GM18951 (cell line): ENCODE measurements at regions not wholly inside any gene's neighbourhood (a gene's known extent, or its start where the extent isn't known, plus 50 kb on each side); places are given as distances from the start of the nearest gene placed in this dataset.

ENCODE experiments used
- POLR2A ChIP-seq: IDR thresholded peaks from 4 replicates; pipeline ENCODE4 v1.6.1; 2011; ENCODE audit warnings: mild to moderate bottlenecking; ENCODE audit not compliant: insufficient read length, insufficient read depth; ENCODE audit errors: extremely low read depth
- in situ Hi-C: fragments of 300-500 bp; cut with MboI; formaldehyde crosslinking; loops from one replicate; pipeline ENCODE4 v1.12.0; 2022; ENCODE audit warnings: low sequenced_read_pairs, mixed read lengths, inconsistent platforms; ENCODE audit not compliant: unreplicated experiment

DNA sequence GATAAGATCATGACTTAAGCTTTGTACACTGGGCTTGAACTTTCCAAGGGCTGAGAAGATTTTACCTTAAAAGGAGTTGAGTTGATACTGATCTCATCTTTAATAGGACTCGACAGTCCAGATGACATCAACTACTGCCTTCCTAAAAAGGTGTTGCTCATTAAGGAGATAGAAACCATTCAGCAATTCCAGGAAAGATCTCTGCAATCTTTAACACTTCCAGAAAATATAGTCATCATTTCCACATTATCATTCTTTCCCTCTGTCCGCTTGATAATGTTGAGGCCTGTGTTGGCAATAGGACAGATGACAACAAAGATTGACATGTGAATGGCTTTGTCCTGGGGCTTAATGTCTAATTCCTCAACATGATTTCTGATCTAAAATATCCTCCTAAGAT is 145.4 kb upstream of the C1orf21 start:
- in situ Hi-C loops = no loop called here

DNA sequence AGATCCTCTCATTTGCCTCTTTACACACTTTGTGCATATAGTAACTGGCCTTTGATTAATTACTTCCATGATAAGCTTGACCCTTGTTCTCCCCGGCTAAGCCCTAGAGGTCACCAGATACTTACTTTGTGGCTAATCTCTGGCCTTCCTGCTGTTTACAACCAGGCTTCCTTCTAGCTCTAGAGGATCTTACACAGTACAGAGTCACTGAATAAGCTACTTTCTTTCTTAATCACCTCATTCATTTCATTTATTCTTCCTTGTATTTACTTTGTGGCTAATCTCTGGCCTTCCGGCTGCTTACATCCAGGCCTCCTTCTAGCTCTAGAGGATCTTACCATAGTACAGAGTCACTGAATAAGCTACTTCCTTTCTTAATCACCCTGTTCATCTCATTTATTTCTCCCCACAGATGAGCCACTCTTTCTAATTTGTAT is 144.3 kb upstream of the C1orf21 start:
- no peak for TF ChIP-seq POLR2A
- in situ Hi-C loops = no loop called here

More for the DNA sequence above, 145.4 kb upstream of the C1orf21 start:
- TF ChIP-seq POLR2A = no peak

DNA sequence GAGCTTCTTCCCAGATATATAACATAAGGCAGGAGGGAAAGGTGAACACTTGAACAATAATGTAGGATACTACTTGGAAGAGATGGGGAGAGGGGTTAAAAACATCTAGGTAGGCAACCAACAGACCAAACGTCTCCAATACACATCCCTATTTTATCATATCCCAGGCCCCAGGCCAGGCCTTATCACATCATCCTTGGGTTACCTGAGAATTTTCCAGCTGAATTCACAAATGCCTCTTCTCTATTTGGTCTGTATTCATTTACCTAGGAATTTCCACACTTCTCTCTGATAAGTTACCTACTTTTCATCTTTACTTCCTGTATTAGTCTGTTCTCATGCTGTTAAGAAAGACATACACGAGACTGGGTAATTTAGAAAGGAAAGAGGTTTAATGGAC is 141.9 kb upstream of the C1orf21 start:
- in situ Hi-C loops = no loop called here
- no peak for TF ChIP-seq POLR2A

DNA sequence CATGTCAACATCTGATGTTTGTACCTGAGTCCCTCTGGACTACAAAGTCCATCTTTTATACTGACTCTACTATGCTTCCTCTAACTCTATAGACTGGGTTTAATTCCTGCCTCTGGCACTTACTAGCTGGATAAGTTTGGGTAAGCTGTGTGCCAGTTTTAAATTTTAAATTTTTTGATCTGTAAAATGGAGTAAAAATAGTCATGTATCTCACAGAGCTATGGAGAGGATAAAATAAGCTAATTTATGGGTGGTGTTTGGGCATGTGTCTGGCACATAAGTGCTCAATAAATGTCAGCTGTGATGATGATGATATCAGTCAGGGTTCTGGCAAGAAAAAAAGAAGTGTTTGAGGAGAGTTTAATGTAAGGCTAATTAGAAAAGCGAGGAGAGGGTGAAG is 139.2 kb upstream of the C1orf21 start:
- in situ Hi-C loops = no loop called here
- no peak for TF ChIP-seq POLR2A

DNA sequence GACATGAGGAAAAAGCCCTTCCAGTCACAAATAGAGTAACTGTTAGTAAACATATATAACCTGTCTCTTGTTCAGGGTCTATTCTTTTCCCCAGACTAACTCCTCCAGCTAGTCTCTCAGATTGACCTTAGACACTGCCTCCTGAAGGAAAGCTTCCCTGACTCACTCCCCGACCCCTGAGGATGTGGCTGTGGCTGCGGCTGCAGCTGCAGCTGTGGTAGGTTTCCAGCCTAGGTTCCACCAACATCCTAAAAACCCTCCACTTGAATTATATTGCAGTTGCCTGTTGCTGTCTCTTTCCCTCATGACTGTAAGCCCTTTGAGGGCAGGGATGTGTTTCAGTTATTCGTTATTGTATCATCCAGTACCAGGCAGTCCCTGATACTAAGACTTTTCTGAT is 132.9 kb upstream of the C1orf21 start:
- no peak for TF ChIP-seq POLR2A
- in situ Hi-C loops = no loop called here

DNA sequence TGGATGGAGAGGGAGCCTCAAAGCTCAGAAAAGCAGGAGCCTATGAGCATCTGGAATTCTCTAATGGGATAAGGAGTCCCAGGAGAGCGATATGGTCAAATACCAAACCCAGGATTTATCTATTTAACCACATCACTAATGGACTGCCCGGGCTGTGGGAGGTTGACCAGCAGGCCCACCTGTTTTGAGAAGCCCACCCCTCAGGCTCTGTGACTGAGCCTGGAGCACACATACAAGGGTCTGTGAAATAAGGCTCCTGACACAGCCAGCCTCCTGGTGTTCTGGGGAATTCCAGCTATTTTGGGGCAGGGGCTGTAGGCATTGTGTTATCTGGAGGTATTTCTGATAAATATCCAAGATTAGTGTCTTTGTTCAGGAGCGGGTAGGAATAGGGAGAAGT is 132.0 kb upstream of the C1orf21 start:
- in situ Hi-C loops = no loop called here
- no peak for TF ChIP-seq POLR2A

DNA sequence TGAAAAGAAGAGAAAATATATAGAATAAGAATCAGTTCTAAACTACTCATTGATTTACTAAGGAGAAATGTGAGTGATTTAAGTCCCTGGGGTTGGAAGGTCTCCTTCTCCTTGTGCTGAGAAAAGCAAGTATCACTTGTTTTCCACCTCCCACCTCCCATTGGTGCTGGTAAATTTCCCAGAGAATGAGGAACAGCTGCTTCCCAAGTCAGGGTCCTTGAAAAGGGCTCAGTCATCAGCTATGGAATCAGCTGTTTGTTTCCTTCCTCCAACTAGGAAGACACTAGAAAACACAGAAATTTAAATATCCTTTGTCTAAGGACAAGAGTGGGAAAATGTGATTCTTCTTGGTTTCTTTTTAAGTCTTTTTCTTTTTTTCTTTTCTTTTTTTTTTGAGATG is 131.3 kb upstream of the C1orf21 start:
- no peak for TF ChIP-seq POLR2A
- in situ Hi-C loops = no loop called here

DNA sequence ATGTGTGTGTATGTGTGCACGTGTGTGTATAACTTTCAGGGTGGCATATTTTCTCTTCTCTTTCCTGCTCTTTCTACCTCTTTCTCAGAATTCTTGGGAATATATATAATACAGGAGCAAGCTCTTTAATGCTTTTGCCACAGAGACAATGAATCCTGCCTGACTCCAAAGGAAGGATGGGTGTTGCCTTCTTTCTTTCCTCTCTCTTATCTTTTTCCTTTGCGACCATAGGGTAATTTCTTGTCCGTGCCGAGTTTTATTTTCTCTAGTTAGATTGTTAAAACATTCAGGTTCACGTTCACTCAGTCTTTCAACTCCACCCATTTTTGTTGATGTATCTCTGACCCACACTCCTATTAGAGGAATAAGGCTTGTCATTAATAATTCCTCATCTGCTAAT is 129.0 kb upstream of the C1orf21 start:
- no peak for TF ChIP-seq POLR2A
- in situ Hi-C loops = no loop called here

DNA sequence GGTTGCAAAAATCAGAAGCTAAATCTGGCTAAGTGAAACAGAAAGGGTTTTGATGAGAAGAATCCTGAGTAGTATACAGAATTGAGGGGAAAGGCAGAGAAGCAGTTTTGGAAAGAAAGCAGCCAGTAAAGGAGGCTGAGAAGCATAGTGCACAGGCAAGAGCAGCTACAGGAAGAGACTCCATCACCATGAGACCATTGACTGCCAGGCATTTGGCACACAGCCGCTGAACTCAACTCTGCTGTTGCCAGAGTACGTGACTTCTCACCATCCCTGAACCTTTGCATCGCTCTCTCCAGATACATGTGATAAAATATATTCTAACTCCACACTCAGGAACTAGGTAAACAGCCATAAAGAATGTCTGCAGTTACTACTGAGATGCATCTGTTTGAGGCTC is 128.3 kb upstream of the C1orf21 start:
- no peak for TF ChIP-seq POLR2A
- in situ Hi-C loops = no loop called here

DNA sequence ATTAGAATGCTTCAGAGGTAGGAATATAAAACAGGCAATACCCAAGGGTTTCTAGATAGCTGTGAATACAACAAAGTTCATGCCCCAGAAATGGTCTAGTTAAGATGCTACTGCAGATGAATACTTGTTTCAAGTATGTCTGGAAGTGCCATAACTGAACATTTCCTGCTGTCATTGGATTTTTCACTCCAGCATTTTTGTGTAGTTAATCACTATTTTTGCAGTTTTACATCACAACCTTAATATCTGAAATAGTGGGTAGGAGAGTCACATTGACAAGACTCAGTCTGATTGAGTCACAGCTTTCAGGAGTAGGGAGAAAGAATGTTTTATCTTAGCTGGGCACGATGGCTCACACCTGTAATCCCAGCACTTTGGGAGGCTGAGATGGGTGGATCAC is 126.4 kb upstream of the C1orf21 start:
- TF ChIP-seq POLR2A = no peak

DNA sequence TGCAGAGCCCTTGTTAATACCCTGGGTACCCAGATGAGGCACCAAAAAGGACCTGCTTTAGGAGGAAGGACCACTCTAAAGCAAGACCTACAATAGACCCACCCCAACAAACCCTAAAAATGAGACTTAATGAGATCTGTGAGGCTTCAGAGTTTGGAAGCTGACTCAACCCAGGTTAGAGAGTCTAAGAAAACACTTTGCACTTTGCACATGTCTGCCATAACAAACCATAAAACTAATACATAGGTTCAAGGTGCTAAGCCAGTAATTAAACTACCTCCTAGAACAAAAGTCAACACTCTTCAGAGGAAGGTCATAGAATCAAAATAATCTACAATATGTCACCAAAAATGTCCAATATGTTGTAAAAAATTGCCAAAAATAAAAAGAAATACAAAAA is 124.7 kb upstream of the C1orf21 start:
- in situ Hi-C loops = no loop called here
- no peak for TF ChIP-seq POLR2A

More for the DNA sequence above, 126.4 kb upstream of the C1orf21 start:
- in situ Hi-C loops = no loop called here

DNA sequence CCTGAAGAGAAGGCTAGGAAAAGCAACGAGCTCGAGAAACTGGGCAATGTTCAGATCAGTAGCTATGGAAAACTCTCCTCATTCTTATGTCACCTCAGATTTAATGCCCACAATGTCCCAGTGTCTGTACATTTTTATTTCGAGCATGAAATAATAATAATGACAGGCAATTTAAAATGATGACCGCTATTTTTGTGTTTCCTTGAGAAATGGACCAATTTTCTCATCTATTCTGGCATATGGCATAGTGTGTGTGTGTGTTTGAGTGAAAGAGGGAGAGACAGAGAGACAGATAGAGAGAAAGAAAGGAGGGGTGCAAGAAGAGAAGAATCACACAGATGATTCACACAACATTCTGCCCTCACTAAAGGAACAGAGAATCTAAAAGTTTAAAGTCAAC is 119.1 kb upstream of the C1orf21 start:
- in situ Hi-C loops = no loop called here
- no peak for TF ChIP-seq POLR2A

DNA sequence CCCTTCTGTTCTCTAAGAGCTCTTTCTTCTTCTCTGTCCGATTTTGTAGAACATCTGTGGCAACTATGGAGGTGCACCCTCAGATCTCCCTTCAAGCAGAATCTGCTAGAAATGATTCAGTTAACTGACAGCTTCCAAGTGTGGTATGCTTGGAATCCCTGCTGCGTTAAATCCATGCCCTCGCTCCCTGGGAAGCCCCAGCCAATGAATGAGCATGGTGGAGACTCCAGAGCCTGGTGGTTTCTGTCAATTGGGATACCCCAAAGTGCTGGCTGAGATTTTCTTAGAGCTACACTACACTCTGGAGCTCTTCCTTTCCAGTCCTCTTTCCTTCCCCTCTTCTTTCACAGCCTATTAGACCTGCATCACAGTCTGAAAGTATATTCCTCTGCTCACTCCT is 116.3 kb upstream of the C1orf21 start:
- in situ Hi-C loops = no loop called here
- no peak for TF ChIP-seq POLR2A

DNA sequence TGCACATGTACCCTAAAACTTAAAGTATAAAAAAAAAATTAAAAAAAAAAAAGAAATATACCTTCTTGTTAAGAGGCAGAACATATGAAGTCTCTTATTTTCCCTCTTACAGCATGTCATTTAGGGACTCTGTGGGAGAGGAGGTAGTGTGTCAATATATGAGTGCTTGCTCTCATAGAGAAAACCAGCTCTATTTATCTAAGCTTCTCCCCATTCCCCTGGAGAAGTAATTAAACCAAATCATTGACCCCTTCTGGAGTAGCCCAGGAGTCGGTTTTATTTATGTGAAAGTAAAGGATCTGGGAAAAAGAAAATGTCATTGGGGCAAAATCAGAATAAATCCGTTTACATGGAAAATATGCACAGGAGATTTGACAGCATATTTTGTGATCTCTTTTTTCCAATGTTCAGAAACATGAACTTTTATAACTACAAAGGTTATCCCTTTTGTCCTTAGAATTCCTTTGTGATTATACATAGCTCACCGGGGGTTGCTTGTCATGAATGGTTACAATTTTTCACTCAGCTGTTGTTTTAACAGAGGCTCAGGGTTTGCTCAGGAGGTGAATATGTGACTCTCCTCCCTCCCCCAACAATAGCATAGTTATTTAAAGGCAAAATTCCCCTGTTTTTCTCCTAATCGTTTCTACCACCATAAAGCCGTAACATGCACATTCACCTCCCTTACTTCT is 114.5 kb upstream of the C1orf21 start:
- in situ Hi-C loops = no loop called here
- TF ChIP-seq POLR2A = no peak

DNA sequence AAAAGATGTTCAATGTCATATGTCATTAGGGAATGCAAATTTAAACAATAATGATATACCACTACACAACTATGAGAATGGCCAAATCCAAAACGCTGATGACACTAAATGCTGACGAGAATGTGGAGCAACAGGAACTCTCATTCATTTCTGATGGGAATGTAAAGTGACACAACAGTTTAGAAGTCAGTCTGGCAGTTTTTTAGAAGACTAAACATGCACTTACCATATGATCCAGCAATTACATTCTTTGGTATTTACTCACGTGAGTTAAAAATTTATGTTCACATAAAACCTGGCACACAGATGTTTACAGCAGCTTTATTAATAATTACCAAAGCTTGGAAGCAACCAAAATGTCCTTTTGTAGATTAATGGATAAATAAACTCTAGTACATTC is 110.4 kb upstream of the C1orf21 start:
- TF ChIP-seq POLR2A = no peak
- in situ Hi-C loops = no loop called here
